ENCODE measurements at regions not wholly inside any gene's neighbourhood (a gene's known extent, or its start where the extent isn't known, plus 50 kb on each side); places are given as distances from the start of the nearest gene placed in this dataset.
A peak's percentile ranks its signal among the peaks of the same experiment; 100 is the strongest.

GRCh38 chr1:232722626-232723025 lies 82.6 kb upstream of the MAP10 start:
- peak overlapping the region in 1 of 8 donors; percentile 3 for H3K27ac Mint-ChIP-seq
- peaks cover 9 to 13% (median 11%) of the 10 kb centered on the region in 3 donors for H3K4me1 Mint-ChIP-seq
- peaks cover 0 to 10% (median 3%) of the 10 kb centered on the region in 5 donors for H3K9me3 Mint-ChIP-seq
- peaks cover 0 to 8% (median 0%) of the 10 kb centered on the region in 3 donors for H3K36me3 Mint-ChIP-seq
- no peaks in the 10 kb centered on the region for H3K36me3 ChIP-seq (ENCODE audit: insufficient read depth, low read length)
- ChIA-PET POLR2A (no interaction called here), CTCF (no interaction called here)
- H3K27me3 Mint-ChIP-seq, result peaks cover 6 to 55% of the 10 kb centered on the region in 2 donors
- peaks cover 5% of the 10 kb centered on the region for H3K27me3 ChIP-seq (ENCODE audit: insufficient read depth, low read length, poor library complexity, severe bottlenecking)
- no peak overlapping the region for H3K4me3 Mint-ChIP-seq
- H3K4me3 ChIP-seq (ENCODE audit: low read length), result no peak overlapping the region
- H3K27ac ChIP-seq (ENCODE audit: low read depth, low read length), result no peak overlapping the region
- no peaks in the 10 kb centered on the region for H3K9me3 ChIP-seq (ENCODE audit: low read length)
- H3K4me1 ChIP-seq (ENCODE audit: insufficient read depth, low read length), result no peaks in the 10 kb centered on the region
- no peak for DNase-seq

GRCh38 chr1:232725305-232726047 lies 79.7 kb upstream of the MAP10 start:
- peaks cover 0 to 4% (median 3%) of the 10 kb centered on the region in 3 donors for H3K36me3 Mint-ChIP-seq
- DNase-seq, result no peak
- ChIA-PET CTCF (no interaction called here), POLR2A (no interaction called here)
- H3K27me3 Mint-ChIP-seq, result peaks cover 4 to 48% of the 10 kb centered on the region in 2 donors
- no peaks in the 10 kb centered on the region for H3K9me3 ChIP-seq (ENCODE audit: low read length)
- peaks cover 9 to 13% (median 11%) of the 10 kb centered on the region in 3 donors for H3K4me1 Mint-ChIP-seq
- H3K4me3 Mint-ChIP-seq, result no peak overlapping the region
- H3K27ac Mint-ChIP-seq, result no peak overlapping the region
- H3K27me3 ChIP-seq (ENCODE audit: insufficient read depth, low read length, poor library complexity, severe bottlenecking), result peaks cover 5% of the 10 kb centered on the region
- H3K27ac ChIP-seq (ENCODE audit: low read depth, low read length), result no peak overlapping the region
- H3K4me3 ChIP-seq (ENCODE audit: low read length), result no peak overlapping the region
- H3K9me3 Mint-ChIP-seq, result no peaks in the 10 kb centered on the region
- no peaks in the 10 kb centered on the region for H3K36me3 ChIP-seq (ENCODE audit: insufficient read depth, low read length)
- H3K4me1 ChIP-seq (ENCODE audit: insufficient read depth, low read length), result no peaks in the 10 kb centered on the region

- no peaks in the 10 kb centered on the region for H3K9me3 Mint-ChIP-seq
- Histone ChIP-seq H3K36me3 (ENCODE audit: insufficient read depth, low read length) (no peaks in the 10 kb centered on the region), H3K9me3 (ENCODE audit: low read length) (no peaks in the 10 kb centered on the region), H3K4me1 (ENCODE audit: insufficient read depth, low read length) (no peaks in the 10 kb centered on the region), H3K27ac (ENCODE audit: low read depth, low read length) (no peak overlapping the region), H3K27me3 (ENCODE audit: insufficient read depth, low read length, poor library complexity, severe bottlenecking) (peaks cover 2% of the 10 kb centered on the region), H3K4me3 (ENCODE audit: low read length) (no peak overlapping the region)
- H3K27me3 Mint-ChIP-seq, result peaks cover 4 to 46% of the 10 kb centered on the region in 2 donors
- POLR2A ChIA-PET, result no interaction called here
- peak overlapping the region in 1 of 8 donors; percentile 9 for H3K27ac Mint-ChIP-seq
- H3K4me3 Mint-ChIP-seq, result no peak overlapping the region
- H3K36me3 Mint-ChIP-seq, result peaks cover 0 to 4% (median 3%) of the 10 kb centered on the region in 3 donors
- CTCF ChIA-PET, result no interaction called here
- peaks cover 9 to 13% (median 11%) of the 10 kb centered on the region in 3 donors for H3K4me1 Mint-ChIP-seq
- no peak for DNase-seq
These were observed 79.0 kb upstream of the MAP10 start for GRCh38 chr1:232726048-232726779.

GRCh38 chr1:232728507-232729263 lies 76.5 kb upstream of the MAP10 start:
- peak overlapping the region in 1 of 7 donors; percentile 24 for H3K4me3 Mint-ChIP-seq
- POLR2A ChIA-PET, result no interaction called here
- peaks cover 9 to 13% (median 11%) of the 10 kb centered on the region in 3 donors for H3K4me1 Mint-ChIP-seq
- no peaks in the 10 kb centered on the region for H3K4me1 ChIP-seq (ENCODE audit: insufficient read depth, low read length)
- H3K9me3 ChIP-seq (ENCODE audit: low read length), result no peaks in the 10 kb centered on the region
- DNase-seq, result no peak
- H3K36me3 Mint-ChIP-seq, result peaks cover 0 to 3% (median 0%) of the 10 kb centered on the region in 3 donors
- no peak overlapping the region for H3K27ac Mint-ChIP-seq
- H3K9me3 Mint-ChIP-seq, result no peaks in the 10 kb centered on the region
- CTCF ChIA-PET, result no interaction called here
- no peak overlapping the region for H3K27ac ChIP-seq (ENCODE audit: low read depth, low read length)
- H3K27me3 Mint-ChIP-seq, result peaks cover 2 to 23% of the 10 kb centered on the region in 2 donors
- H3K27me3 ChIP-seq (ENCODE audit: insufficient read depth, low read length, poor library complexity, severe bottlenecking), result no peaks in the 10 kb centered on the region
- H3K4me3 ChIP-seq (ENCODE audit: low read length), result no peak overlapping the region
- no peaks in the 10 kb centered on the region for H3K36me3 ChIP-seq (ENCODE audit: insufficient read depth, low read length)

GRCh38 chr1:232732344-232732910 lies 72.8 kb upstream of the MAP10 start:
- Histone ChIP-seq H3K27me3 (ENCODE audit: insufficient read depth, low read length, poor library complexity, severe bottlenecking) (no peaks in the 10 kb centered on the region), H3K9me3 (ENCODE audit: low read length) (no peaks in the 10 kb centered on the region), H3K4me3 (ENCODE audit: low read length) (no peak overlapping the region), H3K4me1 (ENCODE audit: insufficient read depth, low read length) (no peaks in the 10 kb centered on the region), H3K36me3 (ENCODE audit: insufficient read depth, low read length) (no peaks in the 10 kb centered on the region), H3K27ac (ENCODE audit: low read depth, low read length) (no peak overlapping the region)
- Mint-ChIP-seq H3K27me3 (peaks cover 2 to 24% of the 10 kb centered on the region in 2 donors), H3K4me3 (no peak overlapping the region), H3K27ac (no peak overlapping the region), H3K9me3 (no peaks in the 10 kb centered on the region), H3K4me1 (peaks cover 10 to 20% (median 17%) of the 10 kb centered on the region in 3 donors), H3K36me3 (peaks cover 0 to 3% (median 0%) of the 10 kb centered on the region in 3 donors)
- DNase-seq, result no peak
- CTCF ChIA-PET, result no interaction called here
- POLR2A ChIA-PET, result no interaction called here

- Mint-ChIP-seq H3K4me1 (peaks cover 10 to 20% (median 17%) of the 10 kb centered on the region in 3 donors), H3K27me3 (peaks cover 1 to 6% of the 10 kb centered on the region in 2 donors), H3K9me3 (peaks cover 0 to 2% (median 0%) of the 10 kb centered on the region in 5 donors), H3K27ac (no peak overlapping the region), H3K36me3 (peaks cover 0 to 1% (median 0%) of the 10 kb centered on the region in 3 donors), H3K4me3 (no peak overlapping the region)
- Histone ChIP-seq H3K27me3 (ENCODE audit: insufficient read depth, low read length, poor library complexity, severe bottlenecking) (no peaks in the 10 kb centered on the region), H3K27ac (ENCODE audit: low read depth, low read length) (no peak overlapping the region), H3K4me3 (ENCODE audit: low read length) (no peak overlapping the region), H3K9me3 (ENCODE audit: low read length) (no peaks in the 10 kb centered on the region), H3K36me3 (ENCODE audit: insufficient read depth, low read length) (no peaks in the 10 kb centered on the region), H3K4me1 (ENCODE audit: insufficient read depth, low read length) (no peaks in the 10 kb centered on the region)
- POLR2A ChIA-PET, result no interaction called here
- DNase-seq, result no peak
- CTCF ChIA-PET, result no interaction called here
These were observed 67.3 kb upstream of the MAP10 start for GRCh38 chr1:232737917-232738316.

- CTCF ChIA-PET, result no interaction called here
- H3K4me3 Mint-ChIP-seq, result no peak overlapping the region
- peaks cover 1% of the 10 kb centered on the region for H3K9me3 ChIP-seq (ENCODE audit: low read length)
These were observed 61.2 kb upstream of the MAP10 start for GRCh38 chr1:232743999-232744398.

More at GRCh38 chr1:232743999-232744398, 61.2 kb upstream of the MAP10 start:
- Mint-ChIP-seq H3K27me3 (peaks cover 4 to 12% of the 10 kb centered on the region in 2 donors), H3K27ac (no peak overlapping the region), H3K36me3 (peaks cover 0 to 8% (median 5%) of the 10 kb centered on the region in 3 donors), H3K9me3 (peaks cover 7 to 13% (median 8%) of the 10 kb centered on the region in 5 donors), H3K4me1 (no peaks in the 10 kb centered on the region)
- DNase-seq, result no peak
- no peak overlapping the region for H3K4me3 ChIP-seq (ENCODE audit: low read length)
- no peaks in the 10 kb centered on the region for H3K4me1 ChIP-seq (ENCODE audit: insufficient read depth, low read length)
- POLR2A ChIA-PET, result no interaction called here
- H3K27ac ChIP-seq (ENCODE audit: low read depth, low read length), result no peak overlapping the region
- H3K27me3 ChIP-seq (ENCODE audit: insufficient read depth, low read length, poor library complexity, severe bottlenecking), result no peaks in the 10 kb centered on the region
- H3K36me3 ChIP-seq (ENCODE audit: insufficient read depth, low read length), result no peaks in the 10 kb centered on the region
